IPS-NIHi7 (cell line): ENCODE measurements at regions not wholly inside any gene's neighbourhood (a gene's known extent, or its start where the extent isn't known, plus 50 kb on each side); places are given as distances from the start of the nearest gene placed in this dataset.

Experiments
- DNase-seq: peaks from one replicate; pipeline ENCODE4 v3.0.0; 2012; ENCODE audit warnings: mixed read lengths; ENCODE audit errors: extremely low spot score

DNA sequence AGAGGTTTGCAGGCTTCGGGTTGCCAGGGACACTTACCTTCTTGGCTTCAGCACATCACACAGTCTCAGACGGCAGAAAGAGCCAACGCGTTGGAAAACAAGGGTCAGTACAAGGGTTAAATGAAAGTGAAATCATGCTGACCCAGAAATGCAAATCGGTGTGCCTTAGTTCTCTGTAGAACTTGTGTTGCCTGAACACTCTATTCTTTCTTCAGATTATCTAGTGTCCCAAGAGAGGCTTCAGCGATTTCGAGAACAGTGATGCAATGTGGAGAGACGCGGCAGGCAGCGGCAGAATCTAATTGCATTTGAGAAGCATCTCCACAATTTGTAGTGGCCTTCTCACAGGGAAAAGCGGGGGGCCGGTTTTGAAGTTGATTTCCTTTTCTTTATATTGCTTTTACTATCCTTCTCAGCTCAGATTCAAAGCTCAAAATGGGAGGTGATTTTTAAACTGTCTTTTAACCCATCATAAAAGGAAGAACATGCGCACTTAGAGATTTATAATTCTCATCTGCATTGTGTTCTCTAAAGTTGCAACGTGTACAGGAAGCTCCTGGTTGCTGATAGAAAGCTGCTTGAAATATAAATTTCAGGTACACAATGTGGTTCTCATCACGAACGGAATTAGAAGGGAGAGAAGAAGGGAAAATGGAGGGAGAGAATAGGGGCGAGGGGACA lies 67.8 kb upstream of the EGLN3 start:
- no peak for DNase-seq

GRCh38 chr14:34018125-34018524 lies 67.3 kb upstream of the EGLN3 start:
- no peak for DNase-seq

DNA sequence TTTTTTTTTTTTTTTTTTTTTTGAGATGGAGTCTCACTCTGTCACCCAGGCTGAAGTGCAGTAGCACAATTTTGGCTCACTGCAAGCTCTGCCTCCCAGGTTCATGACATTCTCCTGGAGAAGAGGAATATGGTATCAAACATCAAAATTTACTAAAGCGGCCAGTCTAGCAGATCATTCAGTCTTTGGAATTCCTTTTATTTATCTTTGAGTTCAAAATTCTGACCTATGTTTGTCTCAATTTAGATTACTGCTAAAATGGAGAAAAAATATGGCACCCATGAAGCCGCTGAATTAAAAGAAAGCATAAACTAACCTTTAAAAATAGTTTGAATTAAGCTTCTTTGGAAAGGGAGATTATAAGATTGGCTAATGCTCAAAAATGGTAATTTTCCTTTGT lies 64.5 kb upstream of the EGLN3 start:
- no peak for DNase-seq

- DNase-seq: no peak
These were observed 64.1 kb upstream of the EGLN3 start for GRCh38 chr14:34014936-34015335.

DNA sequence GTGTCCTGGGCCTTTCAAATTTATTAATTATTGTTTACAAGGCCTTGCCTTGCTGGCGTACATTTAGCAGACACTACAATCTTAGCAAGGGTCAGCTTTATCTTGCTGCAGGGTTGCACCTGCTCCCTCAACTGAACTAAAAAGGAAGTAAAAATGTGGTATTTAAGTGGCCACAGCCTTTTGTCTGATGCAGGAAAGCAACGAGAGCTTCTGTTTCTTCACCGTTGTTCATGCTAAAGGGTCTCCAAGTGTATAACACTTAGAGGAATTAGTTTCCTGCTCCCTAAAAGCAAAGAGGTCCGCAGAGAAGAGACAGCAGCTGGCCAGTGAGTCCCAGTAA lies 62.8 kb upstream of the EGLN3 start:
- no peak for DNase-seq

DNA sequence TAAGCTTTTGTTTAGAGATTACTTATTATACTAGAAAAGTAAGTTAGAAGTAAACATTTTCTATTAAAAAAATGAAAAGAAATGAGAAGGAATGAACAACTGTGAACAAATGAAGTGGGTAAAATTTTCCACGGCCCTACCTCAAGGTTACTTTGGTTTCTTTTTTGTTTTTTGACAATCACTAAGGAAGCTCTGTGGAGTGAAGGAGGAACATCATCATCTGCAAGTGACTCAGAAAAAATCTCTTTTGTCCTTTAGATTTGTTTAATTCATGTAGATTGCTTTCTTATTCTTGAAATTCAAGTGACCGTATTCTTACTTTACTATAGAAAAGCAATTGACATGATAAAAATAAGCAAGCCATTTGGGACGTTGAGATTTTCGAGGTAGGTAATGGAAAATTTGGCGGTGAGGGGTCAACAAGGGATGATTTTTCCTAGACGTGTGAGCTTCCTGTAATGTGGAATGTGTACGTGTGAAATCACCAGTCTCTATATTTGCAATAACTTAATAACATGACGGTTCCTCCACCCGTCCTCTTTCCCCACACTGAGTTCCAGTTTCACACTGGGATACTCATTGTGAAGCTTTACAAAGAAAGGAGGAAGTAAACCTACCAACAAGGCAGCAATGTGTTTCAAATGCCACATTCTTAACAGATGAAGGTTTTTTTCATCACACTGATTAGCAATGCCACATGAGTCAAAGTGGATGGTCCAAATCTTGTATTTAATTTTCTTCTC lies 62.3 kb upstream of the EGLN3 start:
- no peak for DNase-seq

DNA sequence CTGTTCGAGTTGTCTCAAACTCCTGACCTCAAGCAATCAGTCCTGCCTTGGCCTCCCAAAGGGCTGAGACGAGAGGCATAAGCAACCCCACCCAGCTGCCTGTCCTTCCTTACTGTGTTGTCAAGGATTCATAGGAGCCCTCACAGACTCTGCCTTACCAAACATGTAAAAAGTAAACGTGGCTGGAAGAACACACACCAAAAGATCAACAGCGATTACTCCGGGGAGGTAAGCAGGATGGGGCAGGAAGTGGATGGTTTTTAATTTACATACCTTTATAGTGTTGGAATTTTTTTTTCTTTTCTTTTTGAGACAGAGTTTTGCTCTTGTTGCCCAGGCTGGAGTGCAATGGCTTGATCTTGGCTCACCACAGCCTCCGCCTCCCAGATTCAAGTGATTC lies 61.5 kb upstream of the EGLN3 start:
- DNase-seq: no peak

DNA sequence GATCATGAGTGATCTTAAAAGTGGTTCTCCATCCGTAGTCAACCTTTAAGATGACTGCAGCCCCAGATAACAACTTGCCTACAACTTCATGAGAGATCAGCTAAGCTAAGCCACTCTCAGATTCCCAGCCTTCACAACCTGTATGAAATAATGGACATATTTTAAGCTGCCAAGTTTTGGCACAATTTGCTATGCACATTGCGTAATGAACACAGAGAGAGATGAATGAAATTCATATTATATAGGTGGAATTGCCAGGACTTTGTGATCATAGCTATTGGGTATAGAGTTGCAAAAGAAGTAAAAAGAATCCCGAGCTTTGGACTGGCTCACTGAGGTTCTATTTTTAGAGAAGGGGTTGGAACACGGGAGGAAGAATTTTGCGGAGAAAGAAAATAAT lies 59.1 kb upstream of the EGLN3 start:
- DNase-seq: no peak

- no peak for DNase-seq
These were observed 57.0 kb upstream of the EGLN3 start for GRCh38 chr14:34007902-34008301.

DNA sequence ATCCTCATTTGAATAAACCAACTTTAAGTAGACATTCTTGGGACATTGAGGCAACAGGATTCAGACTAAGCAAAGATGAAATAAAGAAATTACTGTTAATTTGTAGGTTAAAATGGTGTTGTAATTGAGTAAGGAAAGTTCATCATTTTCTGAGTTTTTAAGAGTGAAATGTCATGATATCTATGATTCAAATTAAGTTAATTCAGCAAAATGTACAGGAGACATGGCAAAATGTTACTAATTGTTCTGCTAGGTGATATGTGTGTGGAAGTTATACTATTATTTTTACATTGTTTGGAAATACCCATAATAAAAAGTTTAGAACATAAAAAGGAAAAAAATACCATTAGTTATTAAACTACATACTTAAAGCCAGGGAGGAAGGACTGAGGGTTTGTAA lies 55.0 kb upstream of the EGLN3 start:
- no peak for DNase-seq

- DNase-seq: no peak
These were observed 54.0 kb upstream of the EGLN3 start for GRCh38 chr14:34004881-34005280.

DNA sequence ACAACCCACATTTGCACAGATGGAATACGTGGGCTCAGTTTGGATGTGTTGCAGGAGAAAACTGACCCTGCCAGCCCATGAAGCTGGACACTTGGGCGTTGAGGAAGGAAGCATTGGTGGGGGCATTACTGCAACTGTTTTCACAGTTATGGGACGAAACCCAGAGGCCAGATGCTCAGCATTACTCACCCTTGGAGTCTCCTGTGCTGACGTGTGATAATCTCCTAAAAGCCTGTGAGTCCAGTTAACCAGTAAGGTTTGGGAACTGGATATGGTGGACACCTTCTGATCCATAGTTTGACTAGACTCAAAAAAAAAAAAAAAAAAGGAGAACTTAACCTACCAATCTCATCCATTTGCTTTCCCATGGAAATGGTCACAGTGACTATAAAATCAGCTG lies 52.8 kb upstream of the EGLN3 start:
- no peak for DNase-seq

GRCh38 chr14:34003082-34003668 lies 52.3 kb upstream of the EGLN3 start:
- no peak for DNase-seq
